Activated gamma-delta T cell (primary cell): ENCODE measurements at regions not wholly inside any gene's neighbourhood (a gene's known extent, or its start where the extent isn't known, plus 50 kb on each side); places are given as distances from the start of the nearest gene placed in this dataset.
"Not testable (repeated sequence)": the region's sequence is repeated elsewhere in the genome, so short reads cannot be mapped to it uniquely, and the experiment has no call there.

ENCODE experiments used
- DNase-seq: peaks from one replicate; lab custom pipeline; 2025; lab: John Stamatoyannopoulos, UW

- no peak for DNase-seq
These were observed 92.0 kb downstream of the NCOR2 start for GRCh38 chr12:124475295-124476010.

- DNase-seq, result no peak
These were observed 92.7 kb downstream of the NCOR2 start for GRCh38 chr12:124474709-124475108.

- DNase-seq, result no peak
These were observed 94.6 kb downstream of the NCOR2 start for GRCh38 chr12:124472690-124473279.

GRCh38 chr12:124471828-124472227 is 95.6 kb downstream of the NCOR2 start:
- no peak for DNase-seq

- DNase-seq, result no peak
These were observed 96.6 kb downstream of the NCOR2 start for GRCh38 chr12:124470806-124471205.

- DNase-seq, result no peak
These were observed 97.3 kb downstream of the NCOR2 start for GRCh38 chr12:124470139-124470538.

- no peak for DNase-seq
These were observed 98.1 kb downstream of the NCOR2 start for GRCh38 chr12:124469193-124469888.

GRCh38 chr12:124467549-124467948 is 99.9 kb downstream of the NCOR2 start:
- DNase-seq, result not testable (repeated sequence)

GRCh38 chr12:124466216-124467128 is 100.9 kb downstream of the NCOR2 start:
- peak; percentile 90 for DNase-seq

GRCh38 chr12:124465473-124465872 is 101.9 kb downstream of the NCOR2 start:
- no peak for DNase-seq

- no peak for DNase-seq
These were observed 102.6 kb downstream of the NCOR2 start for GRCh38 chr12:124464830-124465229.

GRCh38 chr12:124464062-124464461 is 103.3 kb downstream of the NCOR2 start:
- DNase-seq, result no peak

GRCh38 chr12:124463341-124463921 is 104.0 kb downstream of the NCOR2 start:
- no peak for DNase-seq

GRCh38 chr12:124462750-124463149 is 104.7 kb downstream of the NCOR2 start:
- DNase-seq, result no peak

- no peak for DNase-seq
These were observed 105.4 kb downstream of the NCOR2 start for GRCh38 chr12:124461851-124462623.

GRCh38 chr12:124461241-124461673 is 106.2 kb downstream of the NCOR2 start:
- no peak for DNase-seq

GRCh38 chr12:124460771-124461170 is 106.6 kb downstream of the NCOR2 start:
- no peak for DNase-seq

- DNase-seq, result no peak
These were observed 107.4 kb downstream of the NCOR2 start for GRCh38 chr12:124459852-124460645.

GRCh38 chr12:124458992-124459851 is 108.2 kb downstream of the NCOR2 start:
- DNase-seq, result no peak
